GM06990 (cell line): ENCODE measurements at regions not wholly inside any gene's neighbourhood (a gene's known extent, or its start where the extent isn't known, plus 50 kb on each side); places are given as distances from the start of the nearest gene placed in this dataset.

ENCODE experiments used
- DNase-seq: peaks from one replicate; pipeline ENCODE4 v3.0.0-alpha.2; 2011; ENCODE audit not compliant: insufficient read length; ENCODE audit errors: extremely low read depth
- H3K27me3 ChIP-seq: replicated peaks from 2 replicates; pipeline ENCODE4 v1.6.0; 2011; ENCODE audit warnings: low read length; ENCODE audit not compliant: control insufficient read depth, insufficient read depth
- H3K36me3 ChIP-seq: 2 replicates; pipeline ENCODE4 v1.5.1; 2011; ENCODE audit warnings: low read length; ENCODE audit not compliant: control insufficient read depth, insufficient read depth
- H3K4me3 ChIP-seq: replicated peaks from 2 replicates; pipeline ENCODE4 v1.5.1; 2011; ENCODE audit warnings: low read depth, mild to moderate bottlenecking, control low read depth, low read length
- TF ChIP-seq, protein P1 (sequence below): IDR thresholded peaks from 2 replicates; pipeline ENCODE4 v1.5.1; 2011; ENCODE audit warnings: low read length, control low read depth, mild to moderate bottlenecking, inconsistent platforms; ENCODE audit not compliant: insufficient read depth, poor library complexity, severe bottlenecking

DNA sequence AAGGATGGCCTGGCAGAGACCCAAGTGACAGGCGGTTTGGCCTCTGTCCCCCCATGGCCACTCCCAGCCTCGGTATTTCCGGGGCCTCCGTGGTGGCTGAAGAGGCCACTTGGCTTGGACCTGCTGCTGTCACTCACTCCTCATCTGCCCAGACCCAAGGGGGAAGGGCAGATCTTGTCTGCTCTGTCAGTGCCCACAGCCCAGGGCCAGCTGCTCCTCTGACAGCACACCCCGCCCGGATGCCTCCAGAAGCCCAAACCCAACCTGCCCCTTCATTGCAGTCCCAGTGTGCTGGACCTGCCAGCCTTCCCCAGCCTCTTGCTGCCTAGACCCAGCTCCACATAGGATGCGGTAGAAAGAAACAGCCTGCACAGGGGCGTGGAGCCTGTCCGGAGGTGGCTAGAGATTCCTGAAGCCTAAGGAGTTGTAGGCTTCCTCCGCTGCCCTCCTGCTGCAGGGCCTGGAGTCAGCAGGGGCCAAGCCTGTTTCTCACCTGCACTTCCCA lies 52.0 kb downstream of the MAGEF1 start:
- TF ChIP-seq, protein P1, sequence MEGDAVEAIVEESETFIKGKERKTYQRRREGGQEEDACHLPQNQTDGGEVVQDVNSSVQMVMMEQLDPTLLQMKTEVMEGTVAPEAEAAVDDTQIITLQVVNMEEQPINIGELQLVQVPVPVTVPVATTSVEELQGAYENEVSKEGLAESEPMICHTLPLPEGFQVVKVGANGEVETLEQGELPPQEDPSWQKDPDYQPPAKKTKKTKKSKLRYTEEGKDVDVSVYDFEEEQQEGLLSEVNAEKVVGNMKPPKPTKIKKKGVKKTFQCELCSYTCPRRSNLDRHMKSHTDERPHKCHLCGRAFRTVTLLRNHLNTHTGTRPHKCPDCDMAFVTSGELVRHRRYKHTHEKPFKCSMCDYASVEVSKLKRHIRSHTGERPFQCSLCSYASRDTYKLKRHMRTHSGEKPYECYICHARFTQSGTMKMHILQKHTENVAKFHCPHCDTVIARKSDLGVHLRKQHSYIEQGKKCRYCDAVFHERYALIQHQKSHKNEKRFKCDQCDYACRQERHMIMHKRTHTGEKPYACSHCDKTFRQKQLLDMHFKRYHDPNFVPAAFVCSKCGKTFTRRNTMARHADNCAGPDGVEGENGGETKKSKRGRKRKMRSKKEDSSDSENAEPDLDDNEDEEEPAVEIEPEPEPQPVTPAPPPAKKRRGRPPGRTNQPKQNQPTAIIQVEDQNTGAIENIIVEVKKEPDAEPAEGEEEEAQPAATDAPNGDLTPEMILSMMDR, result no peak
- no peaks in the 10 kb centered on the region for H3K27me3 ChIP-seq
- H3K36me3 ChIP-seq, result no peaks in the 10 kb centered on the region
- no peak for DNase-seq
- no peak overlapping the region for H3K4me3 ChIP-seq

DNA sequence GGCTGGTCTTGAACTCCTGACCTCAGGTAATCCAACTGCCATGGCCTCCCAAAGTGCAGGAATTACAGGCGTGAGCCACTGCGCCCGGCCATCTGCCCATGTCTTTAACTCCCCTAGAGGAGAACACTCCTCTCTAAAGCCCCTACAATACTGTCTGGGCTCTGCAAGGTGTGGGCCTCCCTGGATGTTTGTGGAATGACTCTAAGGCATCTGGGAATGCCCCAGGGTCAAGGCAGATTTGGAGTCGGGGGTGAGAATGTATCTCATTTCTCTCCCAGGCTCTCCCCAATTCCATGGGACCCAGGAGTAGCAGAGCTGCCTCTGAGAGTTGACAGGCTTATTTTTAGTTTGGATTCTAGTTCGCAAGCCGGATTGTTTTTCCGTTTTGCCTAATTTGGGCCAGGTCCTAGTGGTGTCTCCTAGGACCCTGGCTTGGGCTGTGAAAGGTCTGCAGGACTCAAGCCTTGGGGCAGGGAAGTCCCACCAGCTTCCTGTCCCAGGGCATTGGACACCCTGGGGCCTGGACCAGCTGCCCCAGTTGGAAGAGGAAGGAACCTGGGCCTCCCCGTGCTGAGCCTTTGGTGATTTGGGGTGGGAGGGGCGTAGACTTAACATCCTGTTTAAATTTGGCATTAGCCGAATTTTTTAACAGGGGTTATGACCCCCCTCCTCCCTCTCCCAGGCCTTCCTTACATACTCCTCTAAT lies 53.5 kb downstream of the MAGEF1 start:
- TF ChIP-seq, protein P1, result no peak
- DNase-seq, result no peak
- no peak overlapping the region for H3K4me3 ChIP-seq
- H3K36me3 ChIP-seq, result no peaks in the 10 kb centered on the region
- no peaks in the 10 kb centered on the region for H3K27me3 ChIP-seq

DNA sequence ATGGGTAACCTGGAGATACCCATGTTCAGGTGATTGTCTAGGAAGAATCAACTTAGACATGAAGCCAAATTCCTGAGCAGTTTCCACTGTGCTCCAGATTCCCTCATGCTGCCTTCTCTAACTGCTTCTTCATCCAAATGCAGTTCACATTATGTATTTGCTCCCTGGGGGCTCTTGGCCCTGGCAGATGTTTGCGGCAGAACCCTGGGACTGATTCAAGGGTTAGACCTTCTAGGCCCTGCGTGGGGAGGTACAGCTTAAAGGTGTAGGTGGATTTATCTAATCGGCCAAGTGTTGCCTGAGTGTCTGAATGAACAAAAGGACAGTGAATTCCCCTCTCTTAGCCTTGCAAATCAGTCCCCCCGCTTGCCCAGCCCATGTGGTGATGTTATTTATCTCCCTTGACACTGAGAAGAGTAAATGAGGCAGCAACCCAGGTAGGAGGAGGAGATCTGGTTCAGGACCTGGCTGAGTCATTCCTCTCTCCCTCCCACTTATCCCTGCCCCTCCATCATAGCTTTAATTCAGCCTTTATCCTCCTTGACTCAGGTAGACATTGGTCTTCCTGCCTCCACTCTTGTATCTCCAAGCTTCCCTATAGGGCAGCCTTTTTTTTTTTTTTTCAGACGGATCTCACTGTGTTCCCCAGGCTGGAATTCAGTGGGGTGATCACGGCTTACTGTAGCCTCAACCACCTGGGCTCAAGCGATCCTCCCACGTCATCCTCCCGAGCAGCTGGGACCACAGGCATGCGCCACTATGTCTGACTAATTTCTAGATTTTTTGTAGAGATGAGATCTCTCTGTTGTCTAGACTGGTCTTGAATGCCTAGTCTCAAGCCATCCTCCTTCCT lies 54.8 kb downstream of the MAGEF1 start:
- Histone ChIP-seq H3K36me3 (no peaks in the 10 kb centered on the region), H3K27me3 (no peaks in the 10 kb centered on the region; the same call in 1 of the 2 replicates), H3K4me3 (no peak overlapping the region)
- TF ChIP-seq, protein P1, result no peak
- DNase-seq, result peak; percentile 43

DNA sequence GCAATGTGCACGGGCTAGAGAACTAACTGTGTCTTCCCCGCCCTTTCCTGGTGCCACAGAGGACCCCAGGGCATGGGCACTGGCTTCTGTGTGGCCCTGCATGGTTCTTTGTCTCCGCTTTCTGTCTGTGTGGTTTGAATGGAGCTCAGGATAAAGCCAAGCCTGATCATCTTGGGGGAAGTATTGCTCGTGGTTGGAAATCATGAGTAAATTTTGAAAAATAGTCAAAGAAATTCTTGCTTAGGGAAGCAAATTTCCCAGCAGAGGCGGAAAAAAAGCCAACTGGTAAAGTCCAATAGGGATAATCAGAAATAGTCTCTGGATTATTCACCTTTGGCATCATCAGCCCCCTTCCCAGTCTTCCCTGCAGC lies 55.4 kb downstream of the MAGEF1 start:
- H3K36me3 ChIP-seq, result no peaks in the 10 kb centered on the region
- no peaks in the 10 kb centered on the region; the same call in 1 of the 2 replicates for H3K27me3 ChIP-seq
- no peak for DNase-seq
- H3K4me3 ChIP-seq, result no peak overlapping the region
- TF ChIP-seq, protein P1, result no peak

DNA sequence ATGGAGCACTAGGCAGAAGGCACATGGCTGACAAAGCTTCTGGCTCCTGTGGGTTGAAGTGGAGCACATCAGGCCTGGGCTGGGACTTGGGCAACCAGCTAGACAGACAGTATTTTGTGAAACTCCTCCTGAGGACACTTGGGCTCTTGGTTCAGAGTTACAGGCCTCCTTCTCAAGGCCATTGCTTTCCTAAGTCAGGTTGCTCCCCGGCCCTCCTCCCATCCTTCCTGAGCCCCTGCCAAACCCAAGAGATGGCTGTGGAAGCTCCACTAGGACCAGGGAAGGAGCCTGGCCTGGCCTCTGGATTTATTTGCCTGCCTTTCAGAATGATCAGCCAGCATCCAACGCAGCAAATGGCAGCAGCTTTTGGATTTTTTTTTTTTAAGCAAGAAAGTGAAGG lies 56.3 kb downstream of the MAGEF1 start:
- TF ChIP-seq, protein P1, result no peak
- no peaks in the 10 kb centered on the region for H3K36me3 ChIP-seq
- DNase-seq, result no peak
- H3K27me3 ChIP-seq, result no peaks in the 10 kb centered on the region; the same call in 1 of the 2 replicates
- H3K4me3 ChIP-seq, result no peak overlapping the region
